ENCODE measurements at regions not wholly inside any gene's neighbourhood (a gene's known extent, or its start where the extent isn't known, plus 50 kb on each side); places are given as distances from the start of the nearest gene placed in this dataset.
"Not testable (repeated sequence)": the region's sequence is repeated elsewhere in the genome, so short reads cannot be mapped to it uniquely, and the experiment has no call there.

GRCh38 chr2:168328421-168328820 is 81.0 kb upstream of the STK39 start:
- peaks cover 12% of the 10 kb centered on the region for H3K36me3 Mint-ChIP-seq
- no peak overlapping the region for H3K4me3 Mint-ChIP-seq
- no peak overlapping the region for H3K27ac Mint-ChIP-seq
- no peak for ATAC-seq
- peaks cover 22% of the 10 kb centered on the region for H3K27me3 Mint-ChIP-seq
- no peaks in the 10 kb centered on the region for H3K4me1 Mint-ChIP-seq
- peaks cover 17% of the 10 kb centered on the region for H3K9me3 Mint-ChIP-seq

- Mint-ChIP-seq H3K36me3 (peaks cover 12% of the 10 kb centered on the region), H3K9me3 (peaks cover 17% of the 10 kb centered on the region), H3K4me3 (no peak overlapping the region), H3K27me3 (no peaks in the 10 kb centered on the region), H3K4me1 (no peaks in the 10 kb centered on the region), H3K27ac (no peak overlapping the region)
- ATAC-seq, result no peak
These were observed 83.4 kb upstream of the STK39 start for GRCh38 chr2:168330624-168331423.

GRCh38 chr2:168335254-168335653 is 87.9 kb upstream of the STK39 start:
- ATAC-seq, H3K4me3 Mint-ChIP-seq: not testable (repeated sequence)

GRCh38 chr2:168336786-168337388 is 89.5 kb upstream of the STK39 start:
- no peak overlapping the region for H3K27ac Mint-ChIP-seq

More at GRCh38 chr2:168335254-168335653, 87.9 kb upstream of the STK39 start:
- peaks cover 11% of the 10 kb centered on the region for H3K9me3 Mint-ChIP-seq
- H3K4me1 Mint-ChIP-seq, H3K36me3 Mint-ChIP-seq, H3K27me3 Mint-ChIP-seq, H3K27ac Mint-ChIP-seq: not testable (repeated sequence)

GRCh38 chr2:168338292-168338691 is 90.9 kb upstream of the STK39 start:
- Mint-ChIP-seq H3K27me3 (peaks cover 8% of the 10 kb centered on the region), H3K27ac (no peak overlapping the region), H3K36me3 (no peaks in the 10 kb centered on the region), H3K4me3 (no peak overlapping the region), H3K9me3 (no peaks in the 10 kb centered on the region), H3K4me1 (peaks cover 7% of the 10 kb centered on the region)
- ATAC-seq, result no peak

More at GRCh38 chr2:168336786-168337388, 89.5 kb upstream of the STK39 start:
- Mint-ChIP-seq H3K4me1 (peaks cover 7% of the 10 kb centered on the region), H3K4me3 (no peak overlapping the region), H3K36me3 (no peaks in the 10 kb centered on the region), H3K9me3 (peaks cover 3% of the 10 kb centered on the region), H3K27me3 (peaks cover 8% of the 10 kb centered on the region)
- ATAC-seq, result peak; percentile 77

- Mint-ChIP-seq H3K36me3 (no peaks in the 10 kb centered on the region), H3K9me3 (no peaks in the 10 kb centered on the region), H3K27me3 (peaks cover 8% of the 10 kb centered on the region)
These were observed 91.5 kb upstream of the STK39 start for GRCh38 chr2:168338803-168339437.

GRCh38 chr2:168340931-168341330 is 93.5 kb upstream of the STK39 start:
- ATAC-seq, result no peak
- H3K27ac Mint-ChIP-seq, result no peak overlapping the region
- peaks cover 8% of the 10 kb centered on the region for H3K27me3 Mint-ChIP-seq

More at GRCh38 chr2:168338803-168339437, 91.5 kb upstream of the STK39 start:
- Mint-ChIP-seq H3K27ac (no peak overlapping the region), H3K4me1 (peaks cover 7% of the 10 kb centered on the region), H3K4me3 (no peak overlapping the region)
- no peak for ATAC-seq

GRCh38 chr2:168343586-168343985 is 96.2 kb upstream of the STK39 start:
- ATAC-seq, result no peak
- Mint-ChIP-seq H3K4me3 (no peak overlapping the region), H3K9me3 (no peaks in the 10 kb centered on the region), H3K36me3 (no peaks in the 10 kb centered on the region), H3K4me1 (peaks cover 26% of the 10 kb centered on the region), H3K27me3 (peaks cover 16% of the 10 kb centered on the region), H3K27ac (no peak overlapping the region)

More at GRCh38 chr2:168340931-168341330, 93.5 kb upstream of the STK39 start:
- Mint-ChIP-seq H3K36me3 (no peaks in the 10 kb centered on the region), H3K9me3 (no peaks in the 10 kb centered on the region), H3K4me3 (no peak overlapping the region), H3K4me1 (peaks cover 20% of the 10 kb centered on the region)

GRCh38 chr2:168344706-168345105 is 97.3 kb upstream of the STK39 start:
- H3K27me3 Mint-ChIP-seq, result peaks cover 16% of the 10 kb centered on the region
- no peak overlapping the region for H3K27ac Mint-ChIP-seq

GRCh38 chr2:168345601-168346000 is 98.2 kb upstream of the STK39 start:
- peak; percentile 51 for ATAC-seq
- Mint-ChIP-seq H3K27ac (no peak overlapping the region), H3K4me3 (no peak overlapping the region)

More at GRCh38 chr2:168344706-168345105, 97.3 kb upstream of the STK39 start:
- ATAC-seq, result no peak
- Mint-ChIP-seq H3K4me3 (no peak overlapping the region), H3K4me1 (peaks cover 26% of the 10 kb centered on the region), H3K9me3 (no peaks in the 10 kb centered on the region), H3K36me3 (no peaks in the 10 kb centered on the region)

GRCh38 chr2:168346725-168347477 is 99.5 kb upstream of the STK39 start:
- Mint-ChIP-seq H3K36me3 (no peaks in the 10 kb centered on the region), H3K9me3 (no peaks in the 10 kb centered on the region), H3K27me3 (peaks cover 8% of the 10 kb centered on the region), H3K27ac (peak overlapping the region; percentile 50), H3K4me1 (peaks cover 26% of the 10 kb centered on the region), H3K4me3 (peak overlapping the region; percentile 78)
- ATAC-seq, result peak; percentile 77

More at GRCh38 chr2:168345601-168346000, 98.2 kb upstream of the STK39 start:
- no peaks in the 10 kb centered on the region for H3K36me3 Mint-ChIP-seq
- H3K4me1 Mint-ChIP-seq, result peaks cover 26% of the 10 kb centered on the region
- peaks cover 16% of the 10 kb centered on the region for H3K27me3 Mint-ChIP-seq
- H3K9me3 Mint-ChIP-seq, result no peaks in the 10 kb centered on the region

- ATAC-seq, result peak; percentile 64
- no peak overlapping the region for H3K27ac Mint-ChIP-seq
These were observed 100.7 kb upstream of the STK39 start for GRCh38 chr2:168348076-168348475.

GRCh38 chr2:168350380-168350779 is 103.0 kb upstream of the STK39 start:
- no peaks in the 10 kb centered on the region for H3K36me3 Mint-ChIP-seq
- ATAC-seq, result no peak
- no peak overlapping the region for H3K4me3 Mint-ChIP-seq
- H3K27me3 Mint-ChIP-seq, result peaks cover 8% of the 10 kb centered on the region
- peaks cover 19% of the 10 kb centered on the region for H3K4me1 Mint-ChIP-seq
- H3K27ac Mint-ChIP-seq, result no peak overlapping the region
- H3K9me3 Mint-ChIP-seq, result peaks cover 4% of the 10 kb centered on the region

More at GRCh38 chr2:168348076-168348475, 100.7 kb upstream of the STK39 start:
- peaks cover 26% of the 10 kb centered on the region for H3K4me1 Mint-ChIP-seq
- no peaks in the 10 kb centered on the region for H3K36me3 Mint-ChIP-seq
- H3K9me3 Mint-ChIP-seq, result peaks cover 1% of the 10 kb centered on the region
- H3K27me3 Mint-ChIP-seq, result peaks cover 8% of the 10 kb centered on the region
- no peak overlapping the region for H3K4me3 Mint-ChIP-seq

- H3K4me1 Mint-ChIP-seq, result no peaks in the 10 kb centered on the region
- no peaks in the 10 kb centered on the region for H3K27me3 Mint-ChIP-seq
- no peaks in the 10 kb centered on the region for H3K36me3 Mint-ChIP-seq
- no peak overlapping the region for H3K27ac Mint-ChIP-seq
- no peak overlapping the region for H3K4me3 Mint-ChIP-seq
- H3K9me3 Mint-ChIP-seq, result peaks cover 4% of the 10 kb centered on the region
- no peak for ATAC-seq
These were observed 102.8 kb upstream of the CERS6 start for GRCh38 chr2:168353251-168353650.

GRCh38 chr2:168354499-168354898 is 101.6 kb upstream of the CERS6 start:
- Mint-ChIP-seq H3K36me3 (no peaks in the 10 kb centered on the region), H3K9me3 (peaks cover 4% of the 10 kb centered on the region), H3K4me1 (no peaks in the 10 kb centered on the region), H3K27me3 (no peaks in the 10 kb centered on the region), H3K27ac (no peak overlapping the region), H3K4me3 (no peak overlapping the region)
- no peak for ATAC-seq
